ENCODE measurements at regions not wholly inside any gene's neighbourhood (a gene's known extent, or its start where the extent isn't known, plus 50 kb on each side); places are given as distances from the start of the nearest gene placed in this dataset.

DNA sequence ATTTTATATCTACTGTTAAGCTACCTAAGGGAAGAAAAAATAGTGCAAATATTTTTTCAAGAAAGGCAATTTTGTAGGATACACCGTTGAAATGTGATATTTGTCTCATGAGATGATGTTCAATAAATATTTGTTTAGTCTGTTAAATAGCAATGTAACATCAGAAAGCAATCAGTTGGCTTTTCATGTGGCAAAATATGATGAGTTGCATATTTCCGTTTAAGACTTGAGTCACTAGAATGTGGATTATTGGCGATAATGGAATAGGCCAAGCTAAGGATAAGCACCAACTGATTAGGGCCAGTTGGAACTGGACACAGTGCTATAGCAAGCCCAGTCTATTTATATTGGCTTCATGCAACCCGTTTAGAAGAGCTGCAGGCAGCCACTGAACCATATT is 250.4 kb upstream of the SLC16A7 start:
- TF ChIP-seq, protein P1, sequence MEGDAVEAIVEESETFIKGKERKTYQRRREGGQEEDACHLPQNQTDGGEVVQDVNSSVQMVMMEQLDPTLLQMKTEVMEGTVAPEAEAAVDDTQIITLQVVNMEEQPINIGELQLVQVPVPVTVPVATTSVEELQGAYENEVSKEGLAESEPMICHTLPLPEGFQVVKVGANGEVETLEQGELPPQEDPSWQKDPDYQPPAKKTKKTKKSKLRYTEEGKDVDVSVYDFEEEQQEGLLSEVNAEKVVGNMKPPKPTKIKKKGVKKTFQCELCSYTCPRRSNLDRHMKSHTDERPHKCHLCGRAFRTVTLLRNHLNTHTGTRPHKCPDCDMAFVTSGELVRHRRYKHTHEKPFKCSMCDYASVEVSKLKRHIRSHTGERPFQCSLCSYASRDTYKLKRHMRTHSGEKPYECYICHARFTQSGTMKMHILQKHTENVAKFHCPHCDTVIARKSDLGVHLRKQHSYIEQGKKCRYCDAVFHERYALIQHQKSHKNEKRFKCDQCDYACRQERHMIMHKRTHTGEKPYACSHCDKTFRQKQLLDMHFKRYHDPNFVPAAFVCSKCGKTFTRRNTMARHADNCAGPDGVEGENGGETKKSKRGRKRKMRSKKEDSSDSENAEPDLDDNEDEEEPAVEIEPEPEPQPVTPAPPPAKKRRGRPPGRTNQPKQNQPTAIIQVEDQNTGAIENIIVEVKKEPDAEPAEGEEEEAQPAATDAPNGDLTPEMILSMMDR (IDR thresholded peaks at IDR 0.05), result no peak
- TF ChIP-seq POLR2A (IDR thresholded peaks at IDR 0.05), result no peak
- TF ChIP-seq EP300 (IDR thresholded peaks at IDR 0.05), result no peak

Measured in ovary (tissue), 3 donors.